ENCODE measurements at regions not wholly inside any gene's neighbourhood (a gene's known extent, or its start where the extent isn't known, plus 50 kb on each side); places are given as distances from the start of the nearest gene placed in this dataset.

DNA sequence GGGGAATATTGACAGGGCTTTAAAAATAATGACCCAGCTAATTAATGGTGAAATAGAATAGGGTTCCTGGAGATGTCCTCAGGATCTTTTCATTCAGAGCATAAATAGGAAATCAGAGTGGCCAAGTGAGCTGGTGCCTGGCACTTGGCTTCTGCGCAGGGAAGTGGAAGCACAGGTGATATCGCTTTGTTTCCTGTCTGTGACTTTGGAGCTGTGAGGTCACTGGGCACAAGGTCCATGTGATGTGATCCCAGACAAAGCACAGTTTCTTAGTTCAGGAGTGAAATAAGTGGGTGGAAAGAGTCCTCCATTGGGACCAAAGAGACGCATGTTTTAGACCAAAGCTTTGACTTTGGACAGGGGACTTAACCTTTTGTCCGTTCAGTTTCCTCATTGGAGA lies 338.3 kb downstream of the CYRIA start:
- DNase-seq = no peak

GRCh38 chr2:16326711-16327300 lies 338.8 kb downstream of the CYRIA start:
- DNase-seq = no peak

GRCh38 chr2:16325976-16326510 lies 339.6 kb downstream of the CYRIA start:
- no peak for DNase-seq

- DNase-seq = no peak
Observed at GRCh38 chr2:16325016-16325975, 340.3 kb downstream of the CYRIA start.

- no peak for DNase-seq
Observed at GRCh38 chr2:16324544-16324937, 341.1 kb downstream of the CYRIA start.

DNA sequence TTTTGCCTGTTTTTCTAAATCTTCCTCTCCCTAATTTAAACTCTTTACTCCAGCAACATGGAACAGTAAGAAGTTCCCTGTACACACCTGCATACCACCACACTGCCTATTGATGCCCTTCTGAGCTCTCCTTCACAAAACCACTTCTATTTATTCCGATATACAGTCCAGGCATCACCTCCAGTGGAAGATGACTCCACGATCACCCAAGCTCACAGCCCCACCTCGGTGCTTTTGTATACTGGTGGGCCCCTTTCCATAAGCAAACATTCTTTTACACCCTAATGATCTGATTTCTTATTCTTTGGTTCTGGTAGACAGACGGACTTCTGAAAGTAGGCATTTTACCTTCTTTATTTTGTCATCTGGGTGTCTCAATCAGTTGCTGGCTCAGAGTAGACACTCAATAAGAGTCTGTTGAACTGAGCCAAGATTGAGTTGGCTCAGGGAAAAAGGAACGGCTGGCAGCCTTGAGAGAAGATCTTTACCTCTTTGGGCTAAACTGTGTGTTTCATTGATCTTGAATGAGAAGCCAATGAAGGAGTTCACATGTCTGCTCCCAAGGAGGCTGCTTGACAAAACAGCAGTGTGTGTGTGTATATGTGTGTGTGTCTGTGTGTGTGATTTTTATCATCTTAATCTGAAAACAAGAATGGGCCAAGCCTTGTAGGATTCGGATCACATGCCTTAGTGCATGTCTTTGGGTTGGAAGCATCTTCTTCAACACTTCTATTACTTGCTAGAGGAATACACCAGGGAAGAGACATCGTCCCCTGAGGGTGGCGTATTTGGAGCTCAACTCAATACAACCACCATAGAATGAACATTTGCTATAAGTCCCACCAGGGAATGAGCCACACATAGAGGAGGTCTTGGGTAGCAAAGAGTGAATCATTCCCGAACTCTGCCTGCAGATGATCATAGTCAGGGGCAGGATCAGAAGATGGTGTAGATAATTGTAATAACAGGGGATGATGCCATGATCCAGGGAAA lies 341.8 kb downstream of the CYRIA start:
- no peak for DNase-seq

GRCh38 chr2:16323126-16323520 lies 342.5 kb downstream of the CYRIA start:
- no peak for DNase-seq

DNA sequence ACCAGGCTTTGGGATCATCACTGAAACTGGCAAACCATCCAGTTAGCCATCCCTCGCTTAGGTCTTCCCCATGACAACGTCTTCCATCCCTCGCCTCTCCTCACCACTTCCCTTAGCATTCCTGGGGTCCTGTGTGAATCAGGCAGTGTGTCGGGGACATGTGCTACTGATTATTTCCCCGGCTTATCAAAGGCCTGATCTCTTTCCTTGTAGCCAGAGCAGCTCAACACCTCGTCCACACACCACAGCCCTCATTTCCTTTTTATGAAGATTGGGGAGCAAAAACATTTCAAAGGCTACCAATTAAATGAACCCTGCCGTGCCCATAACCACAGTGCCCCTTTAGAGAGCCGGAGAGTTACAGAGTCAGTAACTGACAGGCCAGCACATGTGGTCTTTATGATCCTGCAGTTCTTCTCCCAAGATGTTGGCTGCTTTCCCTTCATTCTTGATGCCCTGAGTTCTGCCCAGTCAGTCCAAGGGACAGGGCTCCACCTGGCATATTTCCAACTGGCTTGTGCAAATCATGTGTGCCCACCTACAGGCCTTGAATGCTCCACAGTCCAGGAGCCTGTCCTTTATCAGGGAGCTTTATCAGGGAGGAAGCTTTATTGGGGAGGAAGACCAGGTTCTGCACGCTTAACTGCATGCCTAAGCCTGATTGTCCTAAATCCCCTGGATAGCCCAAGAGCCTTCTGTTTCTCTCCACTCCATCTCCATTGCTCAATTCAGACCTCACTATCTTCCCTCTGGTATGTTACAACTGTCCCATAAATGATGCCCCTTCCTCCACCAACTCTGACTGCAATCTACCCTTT lies 343.1 kb downstream of the CYRIA start:
- no peak for DNase-seq

DNA sequence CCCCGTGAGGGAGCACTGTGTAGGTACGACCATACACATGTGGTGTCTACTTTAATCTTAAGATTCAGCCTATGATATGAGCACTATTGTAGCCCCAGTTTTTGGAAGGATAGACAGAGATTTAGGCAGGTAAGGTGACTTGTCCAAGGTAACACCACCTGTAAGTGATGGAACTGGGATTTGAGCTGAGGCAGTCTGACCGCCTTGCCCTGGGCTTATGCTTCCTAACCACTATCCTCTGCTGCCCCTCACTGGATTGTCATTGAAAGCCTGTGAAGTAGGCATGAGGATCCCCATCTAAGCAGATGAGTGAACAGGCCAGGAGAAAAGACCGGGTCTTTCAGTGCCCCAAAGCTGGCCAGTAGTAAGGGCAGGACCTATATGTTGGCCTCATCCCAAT lies 343.8 kb downstream of the CYRIA start:
- DNase-seq = no peak

GRCh38 chr2:16321256-16321655 lies 344.4 kb downstream of the CYRIA start:
- DNase-seq = no peak

GRCh38 chr2:16320716-16321115 lies 344.9 kb downstream of the CYRIA start:
- DNase-seq = no peak

DNA sequence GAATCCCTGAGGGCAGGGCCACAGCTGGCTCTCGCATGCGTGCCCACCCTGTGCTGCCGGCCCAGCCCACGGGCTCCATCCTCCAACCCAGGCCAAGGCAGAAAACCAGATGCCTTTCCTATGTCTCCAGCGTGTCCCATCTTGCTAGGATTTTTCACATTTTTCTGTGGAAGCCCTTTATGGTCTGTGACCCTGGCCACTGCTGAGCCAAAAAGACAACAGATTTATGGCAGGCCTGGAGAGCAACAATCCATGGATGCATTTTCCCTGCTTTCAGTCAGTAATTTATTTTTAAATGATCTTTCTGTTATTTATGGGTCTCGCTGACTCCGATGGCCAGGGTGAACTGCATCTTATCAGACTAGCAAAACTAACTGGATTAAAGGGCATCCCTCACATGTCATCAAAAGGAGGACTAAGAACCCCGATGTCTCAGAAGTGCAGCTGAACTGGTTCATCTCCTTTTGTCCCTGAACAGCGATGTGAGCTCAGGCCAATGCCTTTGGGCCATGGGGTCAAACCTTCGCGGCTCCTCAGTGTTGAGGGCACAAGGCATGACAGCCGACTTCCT lies 346.0 kb downstream of the CYRIA start:
- DNase-seq = no peak

DNA sequence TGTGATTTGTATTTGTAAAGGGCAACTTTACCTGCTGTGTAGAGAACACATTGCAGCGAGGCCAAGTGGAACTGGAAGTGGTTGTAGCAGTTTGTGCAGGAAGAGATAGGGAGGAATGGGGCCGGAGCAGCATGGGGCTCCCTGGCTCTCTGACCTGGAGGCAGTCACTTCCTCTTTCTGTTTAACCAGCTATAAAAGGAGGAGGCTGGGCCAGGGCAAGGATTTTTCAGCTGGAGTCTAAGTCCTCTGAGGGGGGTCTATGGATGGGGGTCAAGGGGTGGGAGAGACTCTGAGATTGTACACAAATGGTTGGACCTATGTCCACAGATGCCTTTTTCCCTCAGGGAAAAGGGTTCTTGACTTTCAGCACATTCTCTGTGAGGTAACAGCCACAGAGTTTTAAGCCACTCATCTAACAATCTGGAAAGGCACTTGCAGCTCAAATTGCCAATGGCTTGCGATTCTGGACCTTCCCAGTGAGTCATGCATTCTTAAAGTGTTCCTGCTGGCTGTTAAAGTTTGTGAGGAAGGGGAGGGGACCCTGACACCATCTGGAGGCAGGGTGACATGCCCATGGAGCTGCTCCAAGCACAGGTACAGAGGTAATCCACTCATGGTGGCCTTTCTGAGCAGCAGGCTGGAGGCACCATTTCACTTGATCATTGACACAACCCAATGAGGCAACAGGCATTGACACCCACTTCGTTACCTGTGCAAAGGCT lies 347.0 kb downstream of the CYRIA start:
- no peak for DNase-seq

DNA sequence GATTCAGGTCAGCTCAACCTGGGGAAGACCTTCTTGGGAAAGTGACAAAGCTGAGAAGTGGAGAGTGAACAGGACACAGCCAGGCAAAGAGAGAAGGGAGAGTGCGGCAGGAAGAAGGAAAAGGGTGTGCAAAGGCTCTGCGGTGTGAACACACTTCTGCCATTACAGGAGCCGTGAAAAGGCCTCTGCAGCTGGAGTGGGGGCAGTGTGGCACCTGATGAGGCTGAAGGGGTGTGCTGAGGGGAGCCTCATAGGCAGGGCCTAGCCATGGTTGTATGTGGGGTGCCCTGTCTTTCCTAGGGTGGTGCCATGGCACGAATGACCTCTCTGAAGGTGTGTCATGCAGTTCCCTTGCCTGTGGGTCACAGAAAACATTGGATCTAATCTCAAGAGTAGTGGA lies 347.6 kb downstream of the CYRIA start:
- no peak for DNase-seq

GRCh38 chr2:16317211-16317830 lies 348.3 kb downstream of the CYRIA start:
- DNase-seq = no peak

GRCh38 chr2:16316456-16317210 lies 349.0 kb downstream of the CYRIA start:
- no peak for DNase-seq

- no peak for DNase-seq
Observed at GRCh38 chr2:16315908-16316307, 349.7 kb downstream of the CYRIA start.

DNA sequence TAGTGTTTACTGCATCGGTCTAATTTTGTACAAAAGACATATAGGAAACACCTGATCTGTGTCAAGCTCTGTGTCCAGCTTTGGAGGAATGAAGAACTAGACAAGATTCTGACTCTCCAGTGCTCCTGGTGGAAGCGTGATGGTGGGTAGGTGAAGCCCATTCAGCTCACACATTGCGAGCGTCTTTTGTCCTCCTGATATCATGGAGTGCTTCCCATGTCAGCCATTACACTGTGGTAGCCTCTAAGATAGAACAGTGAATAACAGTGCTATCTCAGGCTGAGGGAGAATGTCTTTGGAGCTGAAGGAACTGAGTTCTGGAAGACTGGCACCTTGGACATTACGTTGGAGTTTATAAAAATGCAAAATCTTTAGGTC lies 350.2 kb downstream of the CYRIA start:
- DNase-seq = no peak

GRCh38 chr2:16314691-16315457 lies 350.8 kb downstream of the CYRIA start:
- no peak for DNase-seq
